Breast epithelium (tissue), 4 donors: ENCODE measurements at regions not wholly inside any gene's neighbourhood (a gene's known extent, or its start where the extent isn't known, plus 50 kb on each side); places are given as distances from the start of the nearest gene placed in this dataset.
"Not testable (repeated sequence)": the region's sequence is repeated elsewhere in the genome, so short reads cannot be mapped to it uniquely, and the experiment has no call there.

ENCODE experiments used
- DNase-seq, 2 donors: peaks; one replicate each; pipeline ENCODE4 v3.0.0-alpha.2; 2019; ENCODE audit warnings: low spot score in 2 of 2
- H3K27ac ChIP-seq, 2 donors: fragments of 200-600 bp; sonication (generic) in 1 of 2; one replicate each; pipeline ENCODE4 v1.5.1; 2016 to 2019; ENCODE audit warnings: mild to moderate bottlenecking in 1 of 2
- H3K27me3 ChIP-seq, 2 donors: fragments of 200-600 bp; sonication (generic) in 1 of 2; one replicate each; pipeline versions ENCODE4 v1.5.1 to v1.6.0; 2017 to 2019; ENCODE audit warnings: control low read depth in 1 of 2, mild to moderate bottlenecking in 1 of 2
- H3K36me3 ChIP-seq: fragments of 200-600 bp; one replicate; pipeline ENCODE4 v1.5.1; 2019
- H3K4me1 ChIP-seq, 2 donors: fragments of 200-600 bp; sonication (generic); one replicate each; pipeline ENCODE4 v1.5.1; 2016 to 2019; ENCODE audit warnings: control low read depth in 1 of 2
- H3K4me3 ChIP-seq, 3 donors: fragments of 200-600 bp; sonication (generic); 1 replicate in 2 of 3; 2 replicates in 1 of 3; pipeline ENCODE4 v1.5.1; 2016 to 2019; ENCODE audit warnings: mild to moderate bottlenecking in 3 of 3, moderate library complexity in 2 of 3
- H3K9me3 ChIP-seq, 2 donors: fragments of 200-600 bp; sonication (generic) in 1 of 2; one replicate each; pipeline ENCODE4 v1.5.1; 2016 to 2019; ENCODE audit warnings: control low read depth in 1 of 2
- POLR2A ChIP-seq: fragments of 450-650 bp; IDR thresholded peaks from one replicate; pipeline ENCODE4 v1.6.1; 2016; ENCODE audit warnings: antibody characterized with exemption, mild to moderate bottlenecking, moderate library complexity
- POLR2AphosphoS5 ChIP-seq, 3 donors: sonication (generic); formaldehyde crosslinking; IDR thresholded peaks; one replicate each; pipeline ENCODE4 v1.6.1; 2017; ENCODE audit warnings: antibody characterized with exemption in 3 of 3
- intact Hi-C: fragments of 100-400 bp; cut with DNase I; formaldehyde crosslinking; loops from one replicate; pipeline ENCODE4 v1.15.1; 2023; ENCODE audit warnings: low total_unique reads
- TF ChIP-seq, protein P1 (sequence below), 3 donors: fragments of 450-650 bp; IDR thresholded peaks; one replicate each; pipeline ENCODE4 v1.5.1; 2016 to 2017; ENCODE audit warnings: antibody characterized with exemption in 3 of 3, mild to moderate bottlenecking in 3 of 3, moderate library complexity in 3 of 3

DNA sequence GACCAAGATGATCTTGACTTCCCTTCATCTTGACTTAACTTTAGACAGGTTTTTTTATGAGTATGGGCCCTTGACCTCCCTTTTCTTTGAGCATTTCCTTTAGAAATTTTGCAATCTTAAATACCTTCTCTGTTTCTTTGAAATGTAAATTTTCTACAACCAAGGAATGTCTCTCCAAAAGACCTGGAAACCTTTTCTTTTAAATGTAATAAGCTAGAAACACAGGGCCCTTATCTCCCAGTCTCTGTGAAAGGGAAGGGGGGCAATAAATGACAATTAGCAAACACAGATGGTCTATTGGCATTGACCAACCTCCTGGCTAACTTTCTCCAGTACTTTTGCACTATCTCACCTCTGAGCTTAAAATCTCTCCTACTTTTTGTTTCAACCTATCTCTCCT, 144.3 kb upstream of the GK2 start:
- Histone ChIP-seq H3K27me3 (no peaks in the 10 kb centered on the region), H3K36me3 (no peaks in the 10 kb centered on the region), H3K4me1 (no peaks in the 10 kb centered on the region), H3K4me3 (no peak overlapping the region), H3K27ac (no peak overlapping the region), H3K9me3 (peaks cover 0 to 6% of the 10 kb centered on the region in 2 donors)
- DNase-seq, result no peak
- intact Hi-C loops, result no loop called here
- TF ChIP-seq, protein P1, sequence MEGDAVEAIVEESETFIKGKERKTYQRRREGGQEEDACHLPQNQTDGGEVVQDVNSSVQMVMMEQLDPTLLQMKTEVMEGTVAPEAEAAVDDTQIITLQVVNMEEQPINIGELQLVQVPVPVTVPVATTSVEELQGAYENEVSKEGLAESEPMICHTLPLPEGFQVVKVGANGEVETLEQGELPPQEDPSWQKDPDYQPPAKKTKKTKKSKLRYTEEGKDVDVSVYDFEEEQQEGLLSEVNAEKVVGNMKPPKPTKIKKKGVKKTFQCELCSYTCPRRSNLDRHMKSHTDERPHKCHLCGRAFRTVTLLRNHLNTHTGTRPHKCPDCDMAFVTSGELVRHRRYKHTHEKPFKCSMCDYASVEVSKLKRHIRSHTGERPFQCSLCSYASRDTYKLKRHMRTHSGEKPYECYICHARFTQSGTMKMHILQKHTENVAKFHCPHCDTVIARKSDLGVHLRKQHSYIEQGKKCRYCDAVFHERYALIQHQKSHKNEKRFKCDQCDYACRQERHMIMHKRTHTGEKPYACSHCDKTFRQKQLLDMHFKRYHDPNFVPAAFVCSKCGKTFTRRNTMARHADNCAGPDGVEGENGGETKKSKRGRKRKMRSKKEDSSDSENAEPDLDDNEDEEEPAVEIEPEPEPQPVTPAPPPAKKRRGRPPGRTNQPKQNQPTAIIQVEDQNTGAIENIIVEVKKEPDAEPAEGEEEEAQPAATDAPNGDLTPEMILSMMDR (IDR thresholded peaks at IDR 0.05), result no peak
- no peak for TF ChIP-seq POLR2AphosphoS5 (IDR thresholded peaks at IDR 0.05)
- no peak for TF ChIP-seq POLR2A

DNA sequence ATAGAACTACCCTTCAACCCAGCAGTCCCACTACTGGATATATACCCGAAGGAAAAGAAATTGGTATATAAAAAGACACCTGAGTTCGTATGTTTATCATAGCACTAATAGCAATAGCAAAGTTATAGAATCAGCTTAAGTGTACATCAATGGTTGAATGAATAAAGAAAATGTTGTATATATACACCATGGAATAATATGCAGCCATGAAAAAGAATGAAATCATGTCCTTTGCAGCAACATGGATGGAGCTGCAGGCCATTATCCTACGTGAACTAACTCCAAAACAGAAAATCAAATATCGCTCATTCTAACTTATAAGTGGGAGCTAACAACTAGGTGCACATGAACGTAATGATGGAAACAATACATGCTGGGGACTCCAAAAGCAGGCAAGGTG, 143.5 kb upstream of the GK2 start:
- intact Hi-C loops, result no loop called here
- no peak for DNase-seq
- H3K4me3 ChIP-seq, result no peak overlapping the region
- H3K4me1 ChIP-seq, result no peaks in the 10 kb centered on the region
- H3K27me3 ChIP-seq, result no peaks in the 10 kb centered on the region
- TF ChIP-seq POLR2A (no peak), POLR2AphosphoS5 (IDR thresholded peaks at IDR 0.05) (no peak)
- TF ChIP-seq, protein P1 (IDR thresholded peaks at IDR 0.05), result no peak
- H3K9me3 ChIP-seq, result peaks cover 0 to 6% of the 10 kb centered on the region in 2 donors
- no peaks in the 10 kb centered on the region for H3K36me3 ChIP-seq
- H3K27ac ChIP-seq, result no peak overlapping the region

DNA sequence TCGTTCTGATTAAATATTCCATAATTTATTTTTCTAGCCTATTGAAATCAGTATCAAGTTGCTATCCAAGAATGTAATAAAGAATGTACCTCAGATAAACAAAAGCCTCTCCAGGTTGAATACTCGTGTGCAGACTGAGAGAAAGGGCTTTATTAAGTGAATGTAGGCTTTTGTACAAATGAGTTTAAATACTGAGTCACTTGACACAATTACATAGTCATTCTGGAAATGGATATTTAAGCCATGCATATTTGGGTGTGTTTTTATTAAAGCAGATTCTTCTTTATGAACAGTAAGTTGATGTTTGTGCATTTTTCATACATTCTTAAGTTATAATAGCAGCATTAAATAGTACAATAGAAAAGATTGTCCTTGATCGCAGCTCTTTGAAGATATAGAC, 139.8 kb upstream of the GK2 start:
- H3K4me1 ChIP-seq, result no peaks in the 10 kb centered on the region
- no peaks in the 10 kb centered on the region for H3K27me3 ChIP-seq
- no peak overlapping the region for H3K4me3 ChIP-seq
- H3K27ac ChIP-seq, result no peak overlapping the region
- DNase-seq, result no peak
- H3K36me3 ChIP-seq, result no peaks in the 10 kb centered on the region
- TF ChIP-seq POLR2A (no peak), POLR2AphosphoS5 (IDR thresholded peaks at IDR 0.05) (no peak)
- TF ChIP-seq, protein P1 (IDR thresholded peaks at IDR 0.05), result no peak
- intact Hi-C loops, result no loop called here
- peaks cover 0 to 6% of the 10 kb centered on the region in 2 donors for H3K9me3 ChIP-seq

DNA sequence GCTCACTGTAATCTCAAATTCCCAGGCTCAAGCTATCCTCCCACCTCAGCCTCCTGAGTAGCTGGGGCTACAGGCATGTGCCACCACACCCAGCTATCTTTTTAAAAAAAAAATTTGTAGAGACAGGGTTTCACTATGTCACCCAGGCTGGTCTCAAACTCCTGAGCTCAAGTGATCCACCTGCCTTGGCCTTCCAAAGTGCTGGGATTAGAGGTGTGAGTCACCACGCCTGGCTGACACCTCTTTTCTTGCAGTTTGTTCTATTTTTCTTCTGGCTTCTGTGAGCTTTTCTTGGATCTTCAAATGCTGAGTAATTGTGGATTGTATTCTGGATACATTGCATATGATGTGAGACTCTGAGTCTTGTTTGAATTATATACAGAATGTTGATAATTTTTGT, 137.3 kb upstream of the GK2 start:
- H3K36me3 ChIP-seq, H3K4me3 ChIP-seq, H3K4me1 ChIP-seq, DNase-seq, H3K27me3 ChIP-seq, H3K27ac ChIP-seq, intact Hi-C loops, H3K9me3 ChIP-seq: not testable (repeated sequence)

DNA sequence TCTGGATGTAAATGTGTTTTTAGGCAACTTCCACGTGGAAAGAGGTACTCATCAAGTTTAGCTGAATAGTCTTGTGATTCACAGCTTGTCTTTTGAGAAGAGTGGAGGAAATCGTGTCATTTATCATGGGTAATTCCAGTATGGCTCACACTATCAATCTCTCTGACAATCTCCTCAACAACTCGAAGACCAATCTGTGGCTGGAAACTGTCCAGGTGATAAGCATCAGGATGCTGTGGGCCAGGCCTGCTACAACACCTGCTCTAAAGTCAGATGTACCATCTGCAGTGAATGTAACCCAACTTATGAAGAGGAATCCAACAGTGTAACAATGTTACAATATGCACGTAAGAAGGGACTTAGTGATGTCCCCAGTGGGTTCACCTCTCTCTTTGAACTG, 132.1 kb upstream of the GK2 start:
- no peak for DNase-seq
- H3K4me1 ChIP-seq, result no peaks in the 10 kb centered on the region
- no peak for TF ChIP-seq POLR2A
- TF ChIP-seq POLR2AphosphoS5 (IDR thresholded peaks at IDR 0.05), result no peak
- TF ChIP-seq, protein P1 (IDR thresholded peaks at IDR 0.05), result no peak
- H3K36me3 ChIP-seq, result no peaks in the 10 kb centered on the region
- intact Hi-C loops, result no loop called here
- H3K27ac ChIP-seq, result no peak overlapping the region
- no peak overlapping the region for H3K4me3 ChIP-seq
- H3K9me3 ChIP-seq, result no peaks in the 10 kb centered on the region
- H3K27me3 ChIP-seq, result no peaks in the 10 kb centered on the region

DNA sequence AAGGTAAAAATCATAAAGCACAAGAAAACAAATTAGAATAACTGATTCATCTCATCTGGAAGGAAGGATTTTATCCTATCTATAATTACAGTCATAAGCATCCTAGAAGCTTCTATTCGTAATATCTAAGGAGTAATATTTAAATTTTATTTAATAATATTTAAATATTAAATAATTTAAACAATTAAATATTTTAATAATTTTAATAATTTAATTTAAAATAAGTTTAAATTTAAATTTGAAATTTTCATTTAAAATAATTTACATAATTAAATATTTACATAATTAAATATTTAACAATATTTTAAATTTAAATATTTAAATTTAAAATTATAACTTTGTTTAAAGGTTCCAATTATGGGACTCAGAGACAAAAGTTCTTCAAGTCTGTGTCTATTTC, 127.5 kb upstream of the GK2 start:
- no peaks in the 10 kb centered on the region for H3K36me3 ChIP-seq
- H3K27ac ChIP-seq, result no peak overlapping the region
- H3K9me3 ChIP-seq, result no peaks in the 10 kb centered on the region
- intact Hi-C loops, result no loop called here
- no peak for TF ChIP-seq POLR2A
- no peak for TF ChIP-seq POLR2AphosphoS5 (IDR thresholded peaks at IDR 0.05)
- TF ChIP-seq, protein P1 (IDR thresholded peaks at IDR 0.05), result no peak
- H3K27me3 ChIP-seq, result no peaks in the 10 kb centered on the region
- no peak for DNase-seq
- H3K4me1 ChIP-seq, result no peaks in the 10 kb centered on the region
- H3K4me3 ChIP-seq, result no peak overlapping the region
